Ecto neural progenitor cell (in vitro differentiated cells): ENCODE measurements at regions not wholly inside any gene's neighbourhood (a gene's known extent, or its start where the extent isn't known, plus 50 kb on each side); places are given as distances from the start of the nearest gene placed in this dataset.

ENCODE experiments used
- DNase-seq: peaks from one replicate; pipeline ENCODE4 v3.0.0-alpha.2; 2018; ENCODE audit warnings: low spot score

DNA sequence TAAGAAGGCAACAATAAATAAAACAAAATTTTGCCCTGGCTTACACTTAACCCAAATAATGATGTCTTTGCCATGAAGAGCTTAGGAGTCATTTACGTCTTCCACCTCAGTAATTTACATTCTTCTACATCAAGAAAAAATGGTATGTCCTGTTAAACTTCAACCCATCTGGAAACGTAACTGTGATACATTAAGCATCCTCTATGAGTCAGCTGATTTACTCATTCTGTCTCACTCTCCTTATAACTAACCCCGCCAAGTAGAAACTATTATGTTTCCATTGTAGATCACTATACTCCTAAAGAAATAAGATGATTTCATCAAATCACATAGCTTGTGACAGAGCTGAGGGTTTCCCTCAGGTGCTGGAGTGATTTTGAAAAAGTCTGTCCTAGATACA is 330.7 kb downstream of the CDC14C start:
- DNase-seq: no peak

- DNase-seq: no peak
Observed at GRCh38 chr7:49260538-49260937, 336.2 kb downstream of the CDC14C start.

- DNase-seq: no peak
Observed at GRCh38 chr7:49261928-49262327, 337.6 kb downstream of the CDC14C start.

DNA sequence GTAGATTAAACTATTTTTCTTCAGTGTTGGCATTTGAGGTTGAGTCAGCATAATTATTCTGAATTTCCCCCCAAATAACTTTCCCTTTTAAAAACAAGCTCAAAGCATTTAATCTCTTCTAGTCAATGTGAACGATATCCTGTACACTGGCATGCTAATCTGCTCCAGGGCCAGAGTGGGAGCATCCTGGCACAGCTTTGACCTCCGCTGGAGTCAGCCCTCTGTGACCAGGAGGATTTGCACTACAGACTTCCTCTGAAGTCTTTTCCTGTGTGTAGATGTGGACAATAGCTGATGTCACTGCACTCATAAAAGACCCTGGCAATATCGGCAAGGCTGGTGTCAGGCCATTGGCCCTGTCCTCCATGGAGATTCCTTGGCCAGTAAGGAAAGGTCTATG is 340.2 kb downstream of the CDC14C start:
- DNase-seq: no peak

DNA sequence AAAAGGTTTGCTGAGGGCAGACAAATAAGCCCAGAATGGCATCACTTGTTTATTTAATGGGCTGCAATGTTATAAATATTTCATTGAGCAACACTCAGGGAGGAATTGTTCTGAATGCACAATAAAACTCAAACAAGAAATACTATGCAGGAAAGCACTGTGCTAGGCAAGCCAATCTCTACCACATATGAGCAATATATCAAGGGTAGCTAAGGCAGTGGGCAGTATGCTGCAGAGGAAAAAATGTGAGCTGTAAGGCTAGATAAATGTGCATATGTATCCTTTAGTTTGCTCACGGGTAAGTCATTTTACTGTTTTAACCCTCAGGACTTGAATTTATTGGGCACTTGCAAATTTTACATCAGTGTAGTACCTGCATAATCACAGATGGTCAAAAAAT is 349.6 kb downstream of the CDC14C start:
- no peak for DNase-seq

DNA sequence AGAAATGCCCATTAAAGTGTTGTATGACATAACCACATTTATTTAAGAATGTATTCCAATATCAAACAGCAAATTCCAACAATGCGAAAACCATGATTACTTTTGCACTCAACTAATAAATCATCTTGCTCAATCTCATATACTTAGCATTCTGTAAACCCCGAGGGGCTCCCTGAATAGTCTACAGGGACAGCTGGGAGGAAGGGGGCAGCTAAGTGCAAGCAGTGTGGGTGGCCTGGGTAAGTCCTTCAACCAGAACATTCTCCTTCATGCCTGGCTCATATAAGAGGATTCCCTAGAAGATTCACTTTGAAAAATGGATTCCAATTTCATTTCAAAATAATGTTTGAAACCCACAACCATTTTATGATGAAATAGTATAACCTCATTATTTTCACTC is 355.5 kb downstream of the CDC14C start:
- DNase-seq: no peak

DNA sequence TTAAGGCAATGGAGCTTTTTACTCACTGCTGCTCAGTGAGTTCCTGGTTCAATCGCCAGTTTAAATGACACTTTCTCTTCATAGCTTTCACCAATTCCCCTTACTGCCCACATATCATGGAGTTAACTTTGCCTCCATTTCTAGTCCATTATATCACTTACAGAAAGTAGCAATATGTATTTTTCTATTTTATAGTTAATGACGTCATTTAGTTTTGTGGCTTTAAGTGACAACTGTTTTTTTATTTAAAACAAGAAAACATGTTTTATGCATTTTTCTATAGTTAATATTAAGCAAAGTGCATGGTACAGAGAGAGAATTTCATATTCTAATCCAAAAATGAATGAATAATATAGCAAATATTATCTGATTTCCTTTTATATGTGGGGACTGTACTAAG is 363.3 kb downstream of the CDC14C start:
- DNase-seq: no peak

- DNase-seq: no peak
Observed at GRCh38 chr7:49294611-49295010, 370.3 kb downstream of the CDC14C start.

DNA sequence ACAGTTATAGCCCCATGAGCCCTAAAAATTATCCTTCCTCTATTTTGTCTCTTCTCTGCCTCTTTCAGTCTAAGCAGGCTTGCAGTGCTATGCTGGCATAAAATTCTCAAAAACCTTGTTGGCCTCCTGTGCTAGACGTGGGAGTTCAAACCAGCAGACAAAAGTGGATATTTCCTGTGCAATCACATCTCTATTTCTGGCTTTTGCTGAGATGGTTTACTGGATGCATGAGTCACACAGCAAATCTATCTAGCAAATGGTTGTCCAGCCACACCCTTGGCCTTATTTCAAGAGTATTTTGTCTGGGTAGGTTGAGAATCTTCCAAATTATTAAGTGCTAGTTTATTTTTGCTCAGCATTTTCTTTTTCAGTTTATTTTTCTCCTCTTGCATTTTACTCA is 370.8 kb downstream of the CDC14C start:
- DNase-seq: no peak

DNA sequence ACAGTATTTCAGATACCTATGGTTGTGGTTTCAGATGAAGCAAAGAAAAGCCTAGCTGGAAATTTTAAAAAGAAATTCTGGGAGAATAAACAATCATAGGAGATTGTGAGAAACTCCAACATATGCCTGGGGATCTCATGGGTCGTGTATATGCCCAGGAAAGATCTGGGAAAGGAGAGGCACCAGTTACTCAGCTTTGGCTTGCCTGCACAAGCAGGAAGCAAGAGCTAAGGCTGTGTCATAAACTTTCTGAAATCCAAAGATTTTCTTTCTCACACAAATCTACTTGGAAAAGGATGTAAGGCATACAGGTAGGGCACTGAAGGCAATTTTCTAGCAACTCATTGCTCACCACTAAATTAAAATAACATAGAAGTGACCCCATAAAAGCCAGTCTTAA is 373.6 kb downstream of the CDC14C start:
- no peak for DNase-seq

- no peak for DNase-seq
Observed at GRCh38 chr7:49308787-49309186, 384.4 kb downstream of the CDC14C start.

DNA sequence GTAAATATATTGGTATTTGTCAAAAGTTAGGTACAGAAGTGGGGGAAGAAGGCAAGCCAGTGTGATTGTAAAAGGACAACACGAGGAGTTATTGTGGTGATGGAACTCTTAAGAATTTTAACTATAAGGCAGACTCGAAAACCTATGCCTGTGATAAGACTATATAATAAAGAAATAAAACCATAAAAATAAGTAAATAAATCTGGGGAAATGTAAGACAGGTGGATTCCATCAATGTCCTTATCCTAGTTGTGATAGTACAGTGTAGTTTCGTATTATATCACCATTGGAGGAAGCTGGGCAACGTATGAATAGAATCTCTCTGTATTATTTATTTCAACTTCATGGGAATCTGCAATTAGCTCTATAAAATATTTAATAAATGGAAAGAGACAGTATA is 395.7 kb downstream of the CDC14C start:
- no peak for DNase-seq

DNA sequence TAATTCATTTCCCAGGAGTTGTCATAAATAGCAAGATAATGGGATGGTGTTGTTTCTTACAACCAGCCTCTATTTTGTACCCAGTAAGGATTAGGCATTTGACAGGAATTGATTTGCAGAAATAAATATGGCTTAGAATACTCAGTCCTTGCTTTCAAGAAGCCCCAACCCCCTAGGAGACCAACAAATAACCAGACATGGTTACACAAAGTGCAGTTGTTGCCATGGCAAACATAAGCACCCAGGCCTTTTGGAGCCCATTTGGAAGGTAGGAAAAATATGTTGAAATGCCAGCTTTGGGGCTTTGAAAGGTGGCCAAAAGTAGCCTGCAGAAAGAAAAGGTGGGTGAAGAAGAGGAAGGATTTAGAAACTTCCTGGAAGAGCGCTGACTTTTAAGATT is 397.5 kb downstream of the CDC14C start:
- DNase-seq: no peak

DNA sequence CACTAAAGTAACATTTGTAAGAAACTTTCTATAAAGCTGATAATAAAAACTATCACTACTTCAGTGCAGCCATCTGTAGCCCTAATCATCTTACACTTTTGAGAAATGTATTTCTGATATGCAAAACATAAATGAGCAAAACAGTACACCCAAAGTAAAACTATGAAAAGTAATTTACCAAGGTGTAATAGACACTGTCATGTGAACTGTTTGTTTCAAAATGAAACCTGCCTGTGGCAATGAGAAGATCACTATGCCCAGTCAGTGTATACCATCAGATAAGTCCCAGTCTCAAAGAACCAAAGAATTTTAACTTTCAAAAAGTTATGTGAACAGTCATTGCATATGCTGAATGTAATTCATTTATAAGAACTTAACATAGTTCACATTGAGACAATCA is 398.1 kb downstream of the CDC14C start:
- DNase-seq: no peak

DNA sequence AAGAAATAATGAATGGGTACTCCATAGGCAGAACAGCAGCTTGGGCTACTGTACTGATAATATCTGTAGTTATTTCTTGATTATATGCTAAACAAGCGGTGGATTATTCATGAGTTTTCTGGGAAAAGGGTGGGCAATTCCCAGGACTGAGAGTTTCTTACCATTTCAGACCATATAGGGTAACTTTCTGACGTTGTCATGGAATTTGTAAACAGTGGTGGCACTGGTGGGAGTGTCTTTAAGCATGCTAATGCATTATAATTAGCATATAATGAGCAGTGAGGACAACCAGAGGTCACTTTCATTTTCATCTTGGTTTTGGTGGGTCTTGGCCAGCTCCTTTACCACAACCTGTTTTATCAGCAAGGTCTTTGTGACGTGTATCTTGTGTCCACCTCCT is 399.7 kb downstream of the CDC14C start:
- no peak for DNase-seq

DNA sequence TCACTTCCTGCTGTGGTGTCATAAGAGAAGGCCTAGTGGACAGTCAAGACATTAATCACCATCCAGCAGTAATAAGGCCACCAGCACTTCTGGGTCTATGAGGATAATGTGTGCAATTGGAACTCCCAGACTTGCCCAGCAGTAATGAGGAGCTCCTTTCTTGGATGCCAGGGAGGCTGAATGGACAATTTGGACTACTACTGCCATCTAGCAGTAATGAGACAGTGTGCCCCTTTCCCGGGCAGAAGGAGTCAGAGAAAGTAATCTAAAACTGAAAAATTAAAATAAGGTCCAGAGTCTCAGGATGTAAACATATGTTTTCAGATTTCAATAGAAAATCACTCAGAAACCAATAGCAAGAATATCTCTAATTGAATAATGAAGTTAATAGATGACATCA is 400.4 kb downstream of the CDC14C start:
- no peak for DNase-seq

- no peak for DNase-seq
Observed at GRCh38 chr7:49325571-49325970, 401.2 kb downstream of the CDC14C start.

GRCh38 chr7:49327155-49327554 is 402.8 kb downstream of the CDC14C start:
- no peak for DNase-seq

DNA sequence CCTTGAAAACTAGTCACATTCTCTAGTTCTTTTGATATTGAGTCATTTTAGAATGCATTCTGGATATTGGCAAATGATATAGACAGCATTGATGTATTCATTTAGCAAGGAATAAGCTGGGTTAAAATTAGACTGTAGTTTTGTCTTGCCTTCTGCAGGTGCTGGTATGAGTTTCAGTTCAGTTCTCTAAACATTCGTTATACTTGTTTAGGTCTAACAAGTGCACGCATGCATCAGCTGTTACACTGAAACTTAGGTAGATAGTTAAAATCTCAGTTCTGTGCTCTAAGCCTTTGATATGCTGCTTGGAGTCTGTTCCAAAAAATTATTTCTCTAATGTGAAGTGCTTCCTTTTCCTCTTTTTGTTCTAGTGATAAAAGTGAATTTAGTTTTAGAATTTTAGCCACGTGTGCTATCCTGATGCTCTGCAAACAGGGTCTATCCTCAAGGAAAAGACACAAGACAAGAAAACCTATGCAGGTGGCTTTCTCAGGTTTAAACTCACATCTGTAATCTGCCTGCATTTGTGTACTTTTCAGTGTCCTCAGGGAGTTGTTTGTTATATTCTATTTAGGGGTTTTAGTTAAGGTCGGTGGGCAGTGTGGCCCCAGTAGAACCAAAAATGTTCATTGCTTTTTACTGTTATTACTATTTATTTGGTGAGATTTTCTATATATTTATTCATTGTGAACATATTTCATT is 409.0 kb downstream of the CDC14C start:
- DNase-seq: no peak

DNA sequence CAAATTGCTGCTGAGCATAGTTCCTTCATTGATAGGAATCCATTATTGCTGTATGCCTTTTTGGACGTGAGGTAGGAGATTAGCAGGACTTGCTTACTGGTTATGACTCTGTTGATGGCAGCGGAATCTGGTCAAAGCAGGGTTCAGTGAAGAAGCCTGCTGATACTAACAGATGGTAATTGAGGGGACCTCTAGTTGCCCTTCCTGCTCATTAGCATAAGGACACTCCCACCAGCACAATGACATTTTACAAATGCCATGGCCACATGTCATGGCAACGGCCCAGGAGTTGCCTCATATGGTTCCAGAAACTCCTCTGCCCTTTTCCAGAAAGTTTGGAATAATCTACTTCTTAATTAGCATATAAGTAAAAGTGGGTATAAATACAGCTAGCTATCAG is 417.5 kb downstream of the CDC14C start:
- DNase-seq: no peak

GRCh38 chr7:49344556-49344955 is 420.2 kb downstream of the CDC14C start:
- DNase-seq: no peak

DNA sequence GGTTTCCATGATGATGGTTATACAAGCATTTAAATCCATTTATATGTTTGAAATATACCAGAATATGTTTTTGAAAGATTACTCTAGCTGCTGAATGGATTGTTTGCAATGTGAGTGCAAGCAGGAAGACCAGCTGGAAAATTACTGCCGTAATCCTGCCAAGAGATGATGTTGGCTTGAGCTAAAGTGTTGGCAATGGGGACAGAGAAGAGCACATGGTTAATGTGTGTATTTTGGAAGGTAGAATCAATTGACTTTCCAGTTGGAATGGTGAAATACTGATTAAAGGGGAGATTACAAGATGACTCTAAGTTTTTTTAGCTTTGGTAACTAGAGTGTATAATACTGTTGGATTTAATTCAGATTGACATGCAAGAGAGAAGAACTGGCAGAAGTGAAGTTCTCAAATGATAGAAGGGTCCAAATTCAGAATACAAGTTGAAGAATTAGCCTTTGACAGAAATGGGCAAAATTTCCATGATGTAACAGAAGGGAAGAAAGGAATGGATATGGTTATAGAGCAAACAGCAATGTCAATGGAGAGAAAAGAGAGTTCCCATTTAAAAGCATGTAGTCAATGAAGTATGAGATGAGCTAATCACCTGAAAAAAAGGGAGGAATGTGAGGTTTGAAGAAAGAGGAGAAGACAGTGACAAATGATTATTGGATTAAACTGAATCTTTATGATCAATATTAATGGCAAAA is 422.0 kb downstream of the CDC14C start:
- no peak for DNase-seq

DNA sequence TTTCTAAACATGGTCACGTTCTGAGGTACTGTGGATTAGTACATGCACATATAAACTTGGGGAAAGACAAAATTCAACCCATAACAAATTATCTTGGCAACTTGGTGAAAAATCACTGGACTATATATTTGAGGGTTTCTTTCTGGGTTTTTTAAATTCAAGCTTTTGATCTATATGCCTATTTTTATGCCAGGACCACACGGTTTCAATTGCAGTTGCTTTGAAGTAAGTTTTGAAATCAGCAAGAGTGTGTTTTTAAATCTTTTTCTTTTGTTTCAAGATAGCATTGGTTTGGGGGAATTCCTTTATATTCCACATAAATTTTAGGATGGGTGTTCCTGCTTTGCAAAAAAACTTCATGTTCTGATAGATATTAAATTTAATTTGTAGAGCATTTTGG is 406.4 kb upstream of the VWC2 start:
- no peak for DNase-seq

DNA sequence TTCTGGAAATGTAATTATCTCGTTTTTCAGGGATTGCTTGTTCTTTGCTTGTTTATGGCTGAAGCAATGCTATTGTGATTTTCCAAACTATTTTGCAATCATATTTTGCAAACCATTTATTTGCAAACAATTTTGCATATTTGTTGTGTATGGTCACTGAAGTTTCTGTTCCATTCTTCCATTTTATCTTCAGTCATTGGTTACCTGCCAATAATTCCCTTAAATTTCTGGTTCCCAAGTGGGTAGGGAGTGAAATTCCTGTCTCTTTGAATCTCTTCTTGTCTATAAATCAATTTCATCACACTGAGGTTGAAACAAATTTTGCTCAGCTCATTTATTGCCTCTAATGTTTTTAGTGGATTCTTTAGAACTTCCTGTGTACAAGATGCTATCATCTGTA is 401.7 kb upstream of the VWC2 start:
- no peak for DNase-seq
